C4-2B (cell line): ENCODE measurements at regions not wholly inside any gene's neighbourhood (a gene's known extent, or its start where the extent isn't known, plus 50 kb on each side); places are given as distances from the start of the nearest gene placed in this dataset.

Source experiments
- CTCF ChIP-seq: fragments of 450-650 bp; conservative IDR thresholded peaks from 2 replicates; pipeline ENCODE4 v1.5.1; 2017; ENCODE audit warnings: mild to moderate bottlenecking
- ZFX ChIP-seq: fragments of 450-650 bp; IDR thresholded peaks from 2 replicates; pipeline ENCODE4 v1.6.1; 2017

- TF ChIP-seq CTCF (no peak), ZFX (no peak)
Observed at GRCh38 chr3:141429371-141430035, 57.3 kb upstream of the RASA2 start.
